ENCODE measurements at regions not wholly inside any gene's neighbourhood (a gene's known extent, or its start where the extent isn't known, plus 50 kb on each side); places are given as distances from the start of the nearest gene placed in this dataset.

DNA sequence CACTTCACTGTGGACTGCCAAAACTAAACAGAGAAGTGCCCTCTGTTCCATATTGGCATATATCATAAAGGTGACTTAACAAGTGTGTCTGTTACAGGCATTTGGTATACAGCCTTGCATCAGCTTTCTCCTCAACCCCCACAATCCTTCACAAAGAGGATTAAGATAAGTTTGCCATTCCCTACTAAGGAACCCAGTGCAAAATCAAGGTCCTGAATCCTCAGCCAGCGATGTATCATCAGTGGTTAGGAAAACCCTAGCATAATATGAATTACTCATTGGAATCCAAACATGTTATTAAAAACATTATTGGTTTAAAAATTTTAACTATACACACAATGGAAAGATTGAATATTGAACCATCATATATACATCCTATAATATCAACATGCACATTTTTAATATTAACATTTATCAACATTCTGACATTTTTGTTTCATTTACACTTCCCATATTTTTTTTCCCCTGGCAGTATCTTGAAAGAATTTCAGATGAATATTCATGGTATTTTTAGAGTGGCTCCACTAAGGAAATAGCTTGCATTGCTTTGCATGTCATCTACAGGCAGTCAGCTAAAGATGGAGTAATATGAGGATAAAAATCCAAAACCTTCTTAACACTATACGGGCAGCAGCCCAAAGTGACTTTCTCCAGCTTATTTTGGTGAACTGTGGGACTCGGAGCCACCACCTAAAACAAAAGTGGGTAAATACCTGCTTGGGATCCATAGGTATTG is 215.6 kb upstream of the CHRM2 start:
- DNase-seq (ENCODE audit: insufficient read length, low spot score), result no peak
- no peak for FAIRE-seq
- no peak for TF ChIP-seq CTCF (IDR thresholded peaks at IDR 0.05; ENCODE audit: insufficient read depth, missing control alignments)

DNA sequence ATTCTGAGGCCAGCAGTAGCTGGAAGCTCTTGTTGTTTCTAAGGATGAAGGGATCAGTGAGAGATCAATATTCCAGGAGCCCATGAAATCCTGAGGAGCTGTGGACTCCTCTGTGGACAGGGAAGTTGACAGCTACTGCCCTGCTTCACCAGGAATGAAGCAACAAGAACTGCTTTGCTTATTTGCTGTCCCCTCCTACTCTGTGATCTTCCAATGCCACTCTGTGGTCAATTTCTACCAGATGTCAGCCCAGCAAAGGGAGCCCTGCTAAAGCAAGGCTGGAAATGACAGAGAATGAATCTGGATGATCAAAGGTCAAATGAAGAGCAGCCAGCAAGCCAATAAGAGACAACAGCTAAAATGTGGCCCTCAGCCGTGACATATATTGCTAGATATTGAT is 227.5 kb upstream of the CHRM2 start:
- peak; percentile 17 for TF ChIP-seq CTCF (IDR thresholded peaks at IDR 0.05; ENCODE audit: insufficient read depth, missing control alignments)
- DNase-seq (ENCODE audit: insufficient read length, low spot score) (no peak), FAIRE-seq (no peak)

DNA sequence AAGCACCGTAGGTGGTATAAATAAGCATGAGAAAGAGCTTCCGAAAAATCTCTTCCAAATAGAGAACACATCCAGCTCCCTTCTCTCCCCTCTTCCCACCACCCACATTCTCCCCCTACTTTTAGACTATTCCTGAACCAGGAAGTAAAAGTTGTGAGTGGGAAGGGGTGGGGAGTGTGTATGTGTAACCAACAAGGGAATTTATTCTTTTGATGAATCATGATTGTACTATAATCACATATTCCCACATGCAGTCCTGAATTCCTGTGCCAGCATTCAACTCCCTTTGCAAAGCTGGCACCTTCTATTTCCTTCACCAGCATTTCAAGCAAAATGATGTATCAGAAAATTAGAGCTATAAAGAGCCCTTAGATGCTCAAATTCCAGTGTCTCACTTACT is 230.6 kb upstream of the CHRM2 start:
- DNase-seq (ENCODE audit: insufficient read length, low spot score), result no peak
- no peak for FAIRE-seq
- no peak for TF ChIP-seq CTCF (IDR thresholded peaks at IDR 0.05; ENCODE audit: insufficient read depth, missing control alignments)

DNA sequence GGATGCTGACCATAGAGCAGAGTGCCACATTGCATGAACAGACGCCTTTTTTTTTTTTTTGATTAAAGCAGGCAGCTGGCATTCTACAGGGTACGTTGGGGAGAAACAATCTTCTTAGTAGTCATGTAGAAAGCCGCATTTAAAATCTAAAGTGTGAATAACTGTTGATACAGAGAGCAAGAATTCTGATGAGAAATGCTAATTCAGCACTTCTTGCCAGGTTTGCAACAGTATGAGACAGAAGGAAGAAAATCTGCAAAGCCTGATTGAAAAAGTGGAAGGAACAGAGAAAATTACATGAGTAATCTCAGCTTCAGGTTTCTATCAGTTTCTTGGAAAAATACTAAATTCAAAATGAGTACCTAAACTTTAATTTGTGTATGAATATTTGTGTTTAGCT is 232.7 kb upstream of the CHRM2 start:
- DNase-seq (ENCODE audit: insufficient read length, low spot score) (no peak), FAIRE-seq (no peak)

DNA sequence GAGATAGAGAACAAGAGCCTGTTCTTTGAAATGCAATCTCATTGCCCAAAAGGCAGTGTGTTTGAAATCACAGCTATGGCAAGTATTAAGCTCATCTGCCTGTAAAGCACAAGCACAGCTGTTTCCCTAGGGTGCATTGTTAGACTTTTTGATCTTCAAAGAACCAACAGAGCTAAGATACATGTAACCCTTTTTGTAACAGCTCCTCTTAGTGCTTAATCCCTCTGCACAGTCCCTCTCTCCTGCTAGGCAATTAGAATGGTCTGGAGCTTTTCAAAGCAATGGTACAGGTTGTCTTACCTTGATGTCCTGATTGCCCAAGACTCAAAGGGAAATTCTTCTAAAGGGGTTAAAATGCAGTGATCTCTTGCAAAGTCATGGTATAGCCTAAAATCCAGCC is 249.6 kb upstream of the CHRM2 start:
- no peak for DNase-seq (ENCODE audit: insufficient read length, low spot score)
- FAIRE-seq, result no peak
- TF ChIP-seq CTCF (IDR thresholded peaks at IDR 0.05; ENCODE audit: insufficient read depth, missing control alignments), result no peak

More for the DNA sequence above, 232.7 kb upstream of the CHRM2 start:
- no peak for TF ChIP-seq CTCF (IDR thresholded peaks at IDR 0.05; ENCODE audit: insufficient read depth, missing control alignments)

DNA sequence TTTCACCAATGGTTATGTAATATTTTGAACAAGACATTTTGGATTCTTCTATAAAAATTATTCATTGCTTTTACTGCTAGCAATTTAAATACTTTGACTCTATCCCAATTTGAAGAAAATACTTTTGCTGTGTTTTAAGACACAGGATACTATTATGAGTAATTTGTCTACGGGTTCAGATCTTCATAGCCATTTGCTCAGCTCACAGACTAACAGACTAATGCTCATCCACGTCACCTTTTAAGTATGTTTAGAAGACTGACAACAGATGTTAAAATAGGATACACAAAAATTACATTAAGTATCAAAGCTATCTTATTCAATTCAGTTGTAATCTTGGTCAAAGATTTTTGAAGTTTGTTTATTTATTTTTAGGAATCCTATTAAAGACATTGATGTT is 251.3 kb upstream of the CHRM2 start:
- no peak for FAIRE-seq
- no peak for DNase-seq (ENCODE audit: insufficient read length, low spot score)

More for the DNA sequence above, 251.3 kb upstream of the CHRM2 start:
- no peak for TF ChIP-seq CTCF (IDR thresholded peaks at IDR 0.05; ENCODE audit: insufficient read depth, missing control alignments)

Measured in D721Med (cell line).